ENCODE measurements at regions not wholly inside any gene's neighbourhood (a gene's known extent, or its start where the extent isn't known, plus 50 kb on each side); places are given as distances from the start of the nearest gene placed in this dataset.
"Not testable (repeated sequence)": the region's sequence is repeated elsewhere in the genome, so short reads cannot be mapped to it uniquely, and the experiment has no call there.

DNA sequence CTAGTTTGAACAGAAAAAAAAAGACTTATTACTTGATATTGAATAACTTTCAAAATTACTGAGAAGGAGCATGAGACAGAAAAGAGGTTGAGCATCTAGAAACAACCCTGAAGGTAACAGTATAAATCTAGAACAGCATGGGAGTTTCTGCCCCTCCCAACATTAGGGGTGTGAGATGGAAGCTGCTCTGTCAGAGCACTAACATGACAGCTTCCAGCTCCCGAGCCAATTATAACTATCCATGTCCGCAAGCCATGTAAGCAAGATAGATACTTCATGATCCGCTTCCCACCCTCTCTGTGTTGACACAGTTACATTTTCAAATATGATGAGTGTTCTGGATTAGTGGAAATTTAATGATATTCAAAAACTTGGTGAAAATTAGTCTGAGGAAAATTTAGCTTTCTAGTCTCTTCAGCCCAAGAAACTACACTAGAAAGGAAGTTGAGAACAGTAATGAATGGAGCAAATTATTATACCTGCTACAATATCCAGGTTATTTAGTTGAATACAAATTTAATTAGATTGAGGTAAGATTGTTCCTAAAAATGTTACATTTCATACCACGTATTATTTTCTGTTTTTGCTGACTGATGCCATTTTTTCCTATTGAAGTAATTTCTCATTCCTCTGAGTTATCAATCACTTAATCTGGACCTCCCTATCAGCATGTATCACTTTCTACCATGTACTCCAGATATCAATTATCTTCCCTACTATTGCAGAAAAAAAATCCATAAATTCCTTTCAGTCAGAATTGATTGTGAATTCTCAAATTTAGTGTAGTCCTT lies 129.3 kb upstream of the SLIT2 start:
- DNase-seq (ENCODE audit: low read depth in 3 of 3): no peak

DNA sequence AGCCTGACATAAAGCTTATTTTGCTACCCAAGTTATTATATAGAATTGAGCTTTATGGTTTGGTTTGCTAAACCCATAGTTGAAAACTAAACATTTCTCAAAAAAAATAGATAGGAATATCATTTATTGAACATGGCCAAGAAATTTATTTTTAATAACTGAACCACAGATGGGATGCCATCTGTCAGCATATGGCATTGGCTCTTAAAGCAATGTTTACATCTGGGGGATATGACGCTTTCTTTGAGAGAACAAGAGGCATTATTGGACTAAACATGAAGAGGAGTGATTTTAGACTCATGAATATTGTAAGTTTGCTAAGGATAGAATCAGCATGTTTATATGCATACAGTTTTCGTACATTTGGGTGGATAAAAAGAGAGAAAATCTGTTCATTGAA lies 132.6 kb upstream of the SLIT2 start:
- no peak for DNase-seq (ENCODE audit: low read depth in 3 of 3)

DNA sequence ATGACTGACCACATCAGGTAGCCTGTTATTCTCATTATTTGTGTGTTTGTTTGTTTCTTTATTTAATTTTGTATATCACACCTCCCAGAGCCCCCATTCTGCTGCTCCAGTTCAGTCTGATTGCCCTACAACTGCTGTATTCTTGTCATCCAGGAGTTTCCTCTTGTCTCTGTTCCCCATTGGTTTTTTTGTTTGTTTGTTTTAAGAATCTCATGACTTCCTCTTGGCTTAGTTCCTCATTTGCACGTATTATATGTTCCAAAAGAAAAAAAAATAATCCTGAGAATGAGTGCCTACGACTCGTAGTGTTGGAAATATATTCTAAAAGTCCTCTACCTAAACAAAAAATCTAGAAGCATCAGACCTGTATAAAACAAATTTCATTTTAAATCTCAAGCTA lies 142.3 kb upstream of the SLIT2 start:
- no peak for DNase-seq (ENCODE audit: low read depth in 3 of 3)

DNA sequence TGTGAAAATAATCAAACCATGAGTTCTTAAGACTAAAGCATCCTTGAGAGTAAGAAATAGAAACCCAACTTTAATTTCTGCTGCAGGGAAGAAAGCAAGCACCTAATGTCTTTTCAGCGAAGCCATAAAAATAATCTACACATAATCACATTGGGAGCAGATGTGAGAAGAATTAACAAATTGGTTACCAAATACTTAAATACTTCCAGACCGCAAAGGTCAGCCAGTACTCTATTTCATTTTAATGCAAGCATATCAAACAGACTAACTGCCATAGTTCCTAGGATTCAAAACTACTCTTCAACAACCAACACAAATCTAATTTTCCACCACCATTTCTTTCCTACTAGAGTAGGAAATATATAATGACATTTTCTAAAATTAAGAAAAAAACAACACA lies 144.8 kb upstream of the SLIT2 start:
- no peak for DNase-seq (ENCODE audit: low read depth in 3 of 3)

DNA sequence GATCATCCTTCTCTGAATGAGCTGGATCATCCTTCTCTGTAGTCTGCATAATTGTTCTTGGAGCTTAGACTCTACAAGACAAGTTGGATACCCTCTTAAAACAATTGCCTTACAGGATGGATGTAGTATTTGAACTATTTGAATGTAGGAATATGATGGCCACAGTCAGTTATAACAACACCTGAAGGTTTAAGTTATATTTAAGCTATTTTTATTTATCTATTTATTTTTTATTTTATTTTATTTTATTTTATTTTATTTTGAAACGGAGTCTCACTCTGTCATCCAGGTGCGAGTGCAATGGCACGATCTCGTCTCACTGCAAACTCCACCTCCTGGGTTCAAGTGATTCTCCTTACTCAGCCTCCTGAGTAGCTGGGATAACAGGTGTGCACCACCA lies 149.9 kb upstream of the SLIT2 start:
- no peak for DNase-seq (ENCODE audit: low read depth in 3 of 3)

DNA sequence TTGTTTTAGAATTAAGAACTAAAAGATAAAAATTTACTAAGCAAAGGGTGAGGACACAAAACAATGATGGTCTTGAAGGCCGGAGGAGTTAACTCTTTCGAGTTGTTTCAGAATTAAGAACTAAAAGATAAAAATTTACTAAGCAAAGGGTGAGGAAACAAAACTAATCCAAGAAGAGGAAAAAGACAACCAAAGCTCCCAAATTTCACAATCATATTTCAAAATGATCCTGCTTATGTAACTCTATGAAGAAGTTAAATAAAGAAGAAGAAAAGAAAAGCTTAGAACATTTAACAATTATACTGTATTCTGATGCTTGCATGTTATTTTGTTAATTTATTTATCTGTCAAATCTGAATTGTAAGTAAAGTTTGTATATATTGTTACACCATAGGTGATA lies 154.8 kb upstream of the SLIT2 start:
- DNase-seq (ENCODE audit: low read depth in 3 of 3): no peak

DNA sequence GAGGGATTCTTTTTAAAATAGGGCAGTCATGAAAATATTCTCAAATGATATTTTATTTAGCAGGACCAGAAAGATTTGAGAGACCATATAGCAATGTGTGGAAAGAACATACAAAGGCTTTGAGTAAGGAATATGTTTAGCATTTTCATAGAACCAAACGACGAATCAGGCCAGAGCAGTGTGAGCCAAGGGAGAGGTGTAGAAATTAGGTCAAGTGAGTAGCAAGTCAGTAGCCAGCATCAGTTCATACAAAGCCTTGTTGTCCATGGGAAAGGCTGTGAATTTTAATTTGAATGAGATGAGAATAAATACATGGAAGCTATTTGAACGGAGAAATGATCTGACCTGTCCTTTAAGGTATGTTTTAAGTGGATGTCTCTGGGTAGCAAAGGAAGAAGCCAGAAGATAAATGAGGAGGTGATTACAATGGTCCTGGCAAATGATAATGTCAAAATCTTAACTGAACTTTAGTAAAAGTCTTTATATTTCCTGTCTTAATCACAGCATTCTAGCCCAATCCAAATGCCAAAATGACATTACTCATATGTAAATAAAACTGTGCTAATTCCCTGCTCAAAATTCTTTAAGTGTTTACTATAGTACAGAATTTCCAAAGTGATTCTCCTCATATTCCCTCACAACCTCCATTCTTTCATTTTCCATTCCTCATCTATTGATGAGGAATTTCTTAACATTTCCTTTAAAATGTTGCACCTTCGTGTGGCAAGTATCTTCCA lies 155.7 kb upstream of the SLIT2 start:
- DNase-seq (ENCODE audit: low read depth in 3 of 3): no peak

DNA sequence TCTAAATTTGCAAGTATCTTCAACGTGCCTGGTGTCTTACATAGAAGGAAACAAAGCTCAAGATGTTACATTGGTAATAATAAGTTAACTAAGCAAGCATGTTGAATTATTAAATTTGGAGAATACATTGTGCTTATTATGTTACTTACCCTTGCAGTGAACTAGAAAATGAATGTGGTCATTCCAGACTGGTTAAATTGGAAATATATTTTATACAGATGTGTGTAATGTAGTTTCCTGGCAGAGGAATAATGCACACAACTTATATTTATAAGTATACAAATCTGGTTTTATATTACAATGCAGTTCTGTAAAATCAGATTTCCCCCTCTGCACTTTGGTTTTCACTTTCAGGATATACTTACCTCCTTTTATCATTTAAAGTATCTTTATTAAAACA lies 159.9 kb upstream of the SLIT2 start:
- no peak for DNase-seq (ENCODE audit: low read depth in 3 of 3)

DNA sequence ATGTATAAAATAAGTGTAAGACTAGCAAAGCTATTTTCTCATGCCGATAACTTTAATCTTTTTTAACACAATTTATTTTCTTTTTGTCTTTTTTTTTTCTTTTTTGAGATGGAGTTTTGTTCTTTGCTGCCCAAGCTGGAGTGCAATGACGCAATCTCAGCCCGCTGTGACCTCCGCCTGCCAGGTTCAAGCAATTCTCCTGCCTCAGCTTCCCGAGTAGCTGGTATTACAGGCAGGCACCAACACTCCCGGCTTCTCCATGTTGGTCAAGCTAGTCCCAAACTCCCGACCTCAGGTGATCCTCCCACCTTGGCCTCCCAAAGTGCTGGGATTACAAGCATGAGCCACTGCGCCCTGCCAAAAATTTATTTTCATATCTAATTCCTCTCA lies 164.2 kb upstream of the SLIT2 start:
- no peak for DNase-seq (ENCODE audit: low read depth in 3 of 3)

DNA sequence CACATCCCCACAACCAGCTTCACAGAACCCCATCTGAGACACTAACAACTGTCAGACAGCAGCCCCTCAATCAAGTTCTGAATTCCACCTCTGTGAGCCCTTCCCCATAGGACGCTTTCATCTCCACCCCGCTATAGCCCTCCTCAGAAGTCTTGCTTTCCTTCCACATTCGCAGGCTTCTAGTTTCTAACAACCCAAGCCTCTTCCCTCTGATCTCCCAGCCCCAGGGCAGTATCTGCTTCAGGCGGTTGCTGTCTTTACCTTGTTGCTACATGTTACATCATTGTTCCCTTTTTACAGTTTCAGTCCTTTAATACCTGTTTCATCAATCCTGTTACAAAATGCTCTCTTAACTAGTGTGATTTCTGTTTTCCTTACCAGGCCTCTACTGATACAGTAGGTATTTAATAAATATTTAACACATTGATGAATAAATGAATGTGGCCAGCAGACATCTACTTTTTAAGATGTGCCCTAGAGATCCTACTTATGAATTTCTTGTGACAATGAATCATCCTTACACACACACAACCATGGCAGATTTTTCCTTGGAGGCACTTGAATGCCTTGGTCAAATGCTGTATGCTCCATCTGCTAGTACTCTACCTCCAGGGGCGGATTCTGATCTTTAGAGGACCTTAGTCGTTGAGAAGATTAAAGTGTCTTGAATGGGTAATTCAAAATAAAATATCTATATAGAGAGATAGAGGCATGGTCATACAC lies 164.7 kb upstream of the SLIT2 start:
- no peak for DNase-seq (ENCODE audit: low read depth in 3 of 3)

DNA sequence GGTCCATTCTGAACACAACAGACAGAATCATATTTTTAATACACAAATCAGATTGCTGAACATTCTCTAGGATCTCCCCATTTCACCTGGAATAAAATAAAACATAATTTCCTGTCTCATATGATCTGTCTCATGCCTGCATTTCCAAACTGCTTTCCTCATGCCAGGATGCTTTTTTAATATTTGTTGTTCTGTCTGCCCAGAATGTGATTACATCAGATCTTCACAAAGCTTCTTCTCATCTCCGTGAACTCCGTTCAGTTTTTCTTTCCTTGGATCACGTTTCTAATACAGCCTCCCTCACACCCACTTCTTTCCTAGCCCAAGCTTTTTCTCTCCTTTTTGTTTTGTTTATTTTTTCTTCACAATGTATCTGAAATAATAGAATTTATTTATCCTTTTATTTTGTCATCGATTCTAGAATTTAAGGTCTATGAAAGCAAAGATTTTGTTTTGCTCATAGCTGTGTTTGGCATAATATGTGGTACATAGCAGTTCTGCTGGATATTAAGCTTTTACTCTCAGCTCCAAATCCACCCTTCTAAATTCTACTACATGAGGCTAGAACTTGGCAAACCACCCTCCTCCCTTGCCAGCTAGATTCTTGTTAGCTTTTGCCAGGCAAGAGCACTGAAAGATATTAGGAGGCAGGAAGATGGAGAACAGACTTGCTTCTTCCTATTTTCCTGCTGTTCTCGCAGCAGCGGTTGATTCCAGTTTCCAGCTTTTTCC lies 165.5 kb upstream of the SLIT2 start:
- DNase-seq (ENCODE audit: low read depth in 3 of 3): no peak

DNA sequence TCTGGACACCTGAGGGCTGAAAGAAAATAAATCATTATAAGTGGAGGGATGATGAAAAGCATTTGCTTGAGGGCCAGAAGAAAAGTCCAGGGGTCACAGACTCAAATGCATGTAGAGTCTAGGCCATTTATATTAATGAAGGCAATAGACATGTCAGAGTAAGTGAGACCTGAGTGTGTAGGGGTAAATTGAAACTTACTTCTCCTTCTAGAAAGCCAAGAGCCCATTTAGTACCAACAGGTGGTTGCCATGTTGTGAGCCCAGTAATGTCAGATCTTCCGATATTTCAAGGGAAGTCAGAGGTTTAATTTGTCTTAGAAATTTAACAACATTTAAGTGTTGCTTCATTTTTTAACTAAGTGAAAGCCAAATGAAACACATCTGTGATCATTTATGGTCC lies 166.1 kb upstream of the SLIT2 start:
- no peak for DNase-seq (ENCODE audit: low read depth in 3 of 3)

DNA sequence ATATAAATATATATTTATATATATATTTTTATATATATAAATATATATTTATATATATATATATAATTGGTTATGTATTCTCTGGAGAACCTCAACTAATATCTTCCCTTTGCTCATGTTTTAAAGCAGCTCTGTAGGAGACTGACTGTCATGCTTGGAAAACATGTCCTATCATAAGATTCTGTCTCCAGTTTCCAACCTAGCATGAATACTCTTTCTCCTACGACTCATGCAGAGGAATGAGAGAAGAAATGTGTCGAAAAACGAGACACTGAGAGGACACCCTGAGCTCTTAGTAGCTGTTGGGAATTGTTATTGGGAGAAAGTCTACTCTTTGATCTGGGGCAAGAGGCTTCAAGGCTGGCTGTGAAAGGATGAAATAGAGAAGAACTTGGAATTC lies 166.5 kb upstream of the SLIT2 start:
- no peak for DNase-seq (ENCODE audit: low read depth in 3 of 3)

DNA sequence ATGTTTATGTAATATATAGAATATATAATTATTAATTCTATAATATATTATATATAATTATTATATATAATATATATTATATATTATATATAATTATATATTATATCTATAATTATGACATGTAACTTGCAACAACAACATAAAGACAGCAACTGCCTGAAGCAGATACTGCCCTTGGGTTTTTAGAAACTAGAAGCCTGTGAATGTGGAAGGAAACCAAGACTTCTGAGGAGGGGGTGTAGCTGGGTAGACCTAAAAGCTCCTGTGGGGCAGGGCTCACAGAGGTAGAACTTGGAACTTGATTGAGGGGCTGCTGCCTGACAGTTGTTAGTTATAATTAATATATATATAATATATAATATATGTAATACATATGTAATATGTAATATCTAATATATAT lies 167.2 kb upstream of the SLIT2 start:
- no peak for DNase-seq (ENCODE audit: low read depth in 3 of 3)

DNA sequence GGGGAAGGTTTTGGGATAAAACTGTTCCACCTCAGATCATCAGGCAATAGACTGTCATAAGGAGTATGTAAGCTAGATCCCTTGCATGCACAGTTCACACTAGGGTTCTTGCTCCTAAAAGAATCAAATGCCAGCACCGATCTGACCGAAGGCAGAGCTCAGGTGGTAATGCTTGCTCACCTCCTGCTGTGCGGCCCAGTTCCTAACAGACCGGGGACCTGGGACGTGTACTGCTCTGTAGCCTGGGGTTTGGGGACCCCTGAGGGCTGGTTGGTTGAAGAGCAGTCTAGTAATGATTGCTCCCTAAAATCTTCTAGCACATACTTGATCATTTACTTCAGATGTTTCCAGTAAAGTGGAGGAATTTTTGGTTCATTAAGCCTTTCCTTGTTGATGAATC lies 173.1 kb upstream of the SLIT2 start:
- no peak for DNase-seq (ENCODE audit: low read depth in 3 of 3)

DNA sequence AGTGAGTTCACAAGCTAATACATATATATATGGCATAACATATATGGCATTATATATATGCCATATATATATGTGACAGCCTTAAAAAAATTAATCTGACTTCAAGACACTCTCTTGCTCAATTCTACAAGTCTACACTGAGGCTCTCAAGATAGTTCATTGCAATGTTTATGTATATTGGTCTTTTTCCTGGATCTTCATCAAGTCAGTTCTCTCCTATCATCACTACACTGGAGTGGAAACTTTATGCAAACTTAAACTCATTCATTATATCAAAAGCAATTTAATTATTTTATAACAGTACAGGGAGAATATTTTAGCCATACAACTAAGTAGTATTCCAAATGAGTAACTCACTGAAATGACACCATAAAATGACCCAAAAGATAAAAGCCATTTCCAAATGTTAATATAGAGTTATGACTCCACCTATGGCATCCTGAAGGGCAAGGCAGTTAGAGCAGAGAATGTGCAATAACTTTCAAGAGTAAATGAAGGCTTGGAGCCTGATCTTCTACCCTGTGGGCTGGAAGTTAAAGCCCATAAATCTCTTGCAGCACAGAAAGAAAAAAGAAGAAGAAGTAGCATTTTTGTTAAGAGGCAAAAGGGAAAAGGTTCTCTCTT lies 176.3 kb upstream of the SLIT2 start:
- DNase-seq (ENCODE audit: low read depth in 3 of 3): no peak

DNA sequence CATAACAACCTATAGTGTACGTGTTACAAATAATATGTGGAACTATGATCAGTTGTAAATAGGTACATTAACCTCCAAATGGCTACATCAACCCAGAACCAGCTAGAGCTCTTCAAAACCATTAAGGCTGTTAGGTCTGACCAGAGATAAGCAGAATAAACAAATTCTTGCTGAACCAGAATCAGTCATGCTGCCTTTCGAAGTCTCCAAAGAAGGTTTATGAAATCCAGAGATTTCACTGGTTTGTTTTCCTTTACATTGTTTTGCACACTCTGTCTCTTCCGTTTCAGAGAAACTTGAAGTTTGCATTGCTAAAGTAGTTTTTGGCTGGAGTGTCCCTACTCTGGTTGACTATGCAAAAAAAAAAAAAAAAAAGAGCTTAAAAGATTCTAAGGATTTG lies 177.3 kb upstream of the SLIT2 start:
- DNase-seq (ENCODE audit: low read depth in 3 of 3): no peak

DNA sequence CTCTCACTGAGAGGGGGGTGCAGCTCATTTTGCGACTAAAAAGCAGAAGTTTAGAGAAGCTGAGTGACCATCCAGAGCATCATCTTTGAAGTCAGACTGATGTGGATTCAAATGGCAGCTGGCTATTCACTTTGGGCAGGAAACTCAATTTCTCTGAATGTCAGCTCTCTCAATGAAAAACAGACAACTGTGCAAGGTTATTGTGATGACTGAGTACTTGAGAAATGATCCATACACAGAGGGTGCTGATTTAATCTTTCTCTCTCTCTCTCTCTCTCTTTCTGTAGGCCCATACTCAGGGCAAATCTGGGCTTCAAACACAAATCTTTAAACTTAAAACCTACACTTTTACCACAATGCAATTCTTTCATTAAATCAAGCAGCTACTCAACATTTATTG lies 185.8 kb upstream of the SLIT2 start:
- no peak for DNase-seq (ENCODE audit: low read depth in 3 of 3)

DNA sequence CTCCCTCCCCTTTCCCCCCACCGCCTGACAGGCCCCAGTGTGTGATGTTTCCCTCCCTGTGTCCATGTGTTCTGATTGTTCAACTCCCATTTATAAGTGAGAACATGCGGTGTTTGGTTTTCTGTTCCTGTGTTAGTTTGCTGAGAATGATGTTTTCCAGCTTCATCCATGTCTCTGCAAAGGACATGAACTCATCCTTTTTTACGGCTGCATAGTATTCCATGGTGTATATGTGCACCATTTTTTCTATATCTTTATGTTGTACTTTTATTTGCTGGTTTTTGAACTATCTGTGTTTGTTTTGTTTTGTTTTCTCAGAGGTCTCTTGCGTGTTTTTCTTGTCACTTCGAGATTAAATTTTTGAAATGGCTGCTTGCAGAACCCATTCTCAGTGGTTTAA lies 188.8 kb upstream of the SLIT2 start:
- DNase-seq (ENCODE audit: low read depth in 3 of 3): not testable (repeated sequence)

DNA sequence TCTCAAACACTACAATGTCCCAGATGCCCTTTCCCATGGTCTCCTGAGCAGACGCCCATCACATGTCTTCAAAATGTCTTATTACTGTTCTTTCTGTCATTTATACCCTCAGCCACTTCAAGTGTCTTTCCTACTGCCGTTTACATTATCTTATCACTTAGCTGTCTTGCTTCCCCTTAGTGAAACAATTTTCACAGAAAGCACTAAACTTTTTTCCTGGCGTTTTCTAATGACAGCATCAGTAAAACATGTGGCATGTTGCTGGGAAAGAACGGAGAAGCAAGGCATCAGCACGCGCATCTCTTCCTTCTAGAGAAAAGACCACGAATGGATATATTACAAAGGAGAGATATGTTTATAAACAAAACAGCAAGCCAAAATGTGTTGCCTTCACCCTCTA lies 189.7 kb upstream of the SLIT2 start:
- DNase-seq (ENCODE audit: low read depth in 3 of 3): no peak

DNA sequence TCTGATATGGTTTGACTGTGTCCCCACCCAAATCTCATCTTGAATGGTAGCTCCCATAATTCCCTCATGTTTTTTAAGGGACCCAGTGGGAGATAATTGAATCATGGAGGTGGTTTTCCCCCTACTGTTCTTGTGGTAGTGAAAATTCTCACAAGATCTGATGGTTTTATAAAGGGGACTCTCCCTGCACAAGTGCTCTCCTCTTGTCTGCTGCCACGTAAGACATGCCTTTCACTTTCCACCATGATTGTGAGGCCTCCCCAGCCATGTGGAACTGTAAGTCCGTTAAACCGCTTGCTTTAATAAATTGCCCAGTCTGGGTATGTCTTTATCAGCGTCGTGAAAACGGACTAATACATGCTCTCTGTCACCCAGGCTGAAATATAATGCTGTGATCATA lies 200.9 kb upstream of the SLIT2 start:
- DNase-seq (ENCODE audit: low read depth in 3 of 3): no peak

DNA sequence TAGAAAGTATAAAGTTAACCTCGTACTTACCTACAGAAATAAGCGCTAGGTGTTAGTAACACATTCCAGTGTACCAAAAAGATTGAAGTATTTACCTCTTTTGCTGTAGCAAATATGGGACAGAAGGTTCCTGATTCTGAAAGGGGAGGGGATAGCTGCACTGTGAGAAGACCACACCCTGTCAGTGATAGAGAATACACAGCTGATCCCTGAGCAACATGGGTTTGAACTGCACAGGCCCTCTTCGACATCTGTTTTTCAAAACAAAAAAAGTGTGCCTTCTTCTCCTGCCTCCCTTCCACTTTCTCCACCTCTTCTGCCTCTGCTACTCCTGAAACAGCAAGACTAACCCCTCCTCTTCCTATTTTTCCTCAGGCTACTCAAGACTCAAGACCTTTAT lies 201.8 kb upstream of the SLIT2 start:
- DNase-seq (ENCODE audit: low read depth in 3 of 3): no peak
